SK-N-SH (cell line): ENCODE measurements at regions not wholly inside any gene's neighbourhood (a gene's known extent, or its start where the extent isn't known, plus 50 kb on each side); places are given as distances from the start of the nearest gene placed in this dataset.

Source experiments
- CTCF ChIA-PET: fragments of 300-600, 350-600 bp; formaldehyde crosslinking; extraction: SDS; loops from one replicate; lab custom pipeline; 2021; lab: Yijun Ruan, JAX
- POLR2A ChIA-PET: fragments of 350-600 bp; sonication (Branson Sonifier 250); formaldehyde crosslinking; extraction: SDS; loops from one replicate; lab custom pipeline; 2020; ENCODE audit warnings: antibody characterized with exemption, inconsistent platforms; lab: Yijun Ruan, JAX
- DNase-seq: peaks from one replicate; pipeline ENCODE4 v3.0.0; 2012
- H2AFZ ChIP-seq: fragments of 200-600 bp; sonication (generic); 2 replicates; pipeline ENCODE4 v1.8.1; 2016; ENCODE audit warnings: antibody characterized with exemption, mild to moderate bottlenecking, low read depth
- H3F3A ChIP-seq: fragments of 200-600 bp; sonication (generic); replicated peaks from 2 replicates; pipeline ENCODE3; 2016; ENCODE audit warnings: antibody characterized with exemption, mild to moderate bottlenecking; ENCODE audit not compliant: insufficient read depth
- H3K27ac ChIP-seq, 2 experiments: fragments of 200-500 bp in 1 of 2; fragments of 200-600 bp in 1 of 2; sonication (Bioruptor generic) in 1 of 2; sonication (generic), shearing (Covaris generic) in 1 of 2; 2 replicates each; pipeline versions ENCODE4 v1.5.1 to v1.6.1; 2014 to 2016; ENCODE audit warnings: low read depth in 2 of 2, inconsistent platforms in 1 of 2, low read length in 1 of 2, mild to moderate bottlenecking in 1 of 2, mixed read lengths in 1 of 2
- H3K27me3 ChIP-seq: fragments of 200-600 bp; sonication (generic), shearing (Covaris generic); 2 replicates; pipeline ENCODE4 v1.6.1; 2016; ENCODE audit warnings: mixed run types; ENCODE audit not compliant: insufficient read depth
- H3K36me3 ChIP-seq, 2 experiments: fragments of 200-500 bp in 1 of 2; fragments of 200-600 bp in 1 of 2; sonication (Bioruptor generic) in 1 of 2; sonication (generic) in 1 of 2; replicated peaks in 1 of 2; 2 replicates each; pipeline versions ENCODE3 to v1.5.1; 2014 to 2016; ENCODE audit warnings: low read length in 1 of 2, mild to moderate bottlenecking in 1 of 2; ENCODE audit not compliant: insufficient read depth in 2 of 2, control insufficient read depth in 1 of 2
- H3K4me1 ChIP-seq, 2 experiments: fragments of 200-500 bp in 1 of 2; fragments of 200-600 bp in 1 of 2; sonication (Bioruptor generic) in 1 of 2; sonication (generic), shearing (Covaris generic) in 1 of 2; 2 replicates each; pipeline versions ENCODE4 v1.5.1 to v1.6.1; 2014 to 2016; ENCODE audit warnings: low read depth in 1 of 2, low read length in 1 of 2, mixed run types in 1 of 2; ENCODE audit not compliant: insufficient read depth in 2 of 2, control insufficient read depth in 1 of 2
- H3K4me2 ChIP-seq: fragments of 200-600 bp; sonication (generic), shearing (Covaris generic); 2 replicates; pipeline ENCODE4 v1.6.1; 2017; ENCODE audit warnings: mixed run types
- H3K4me3 ChIP-seq, 2 experiments: fragments of 200-500 bp in 1 of 2; fragments of 200-600 bp in 1 of 2; sonication (Bioruptor generic) in 1 of 2; sonication (generic), shearing (Covaris generic) in 1 of 2; 2 replicates each; pipeline versions ENCODE4 v1.5.1 to v1.8.1; 2014 to 2016; ENCODE audit warnings: low read depth in 2 of 2, inconsistent platforms in 1 of 2, low read length in 1 of 2, mild to moderate bottlenecking in 1 of 2, mixed read lengths in 1 of 2, moderate library complexity in 1 of 2
- H3K79me2 ChIP-seq: fragments of 200-600 bp; sonication (generic); 2 replicates; pipeline ENCODE4 v1.8.1; 2017; ENCODE audit warnings: mild to moderate bottlenecking; ENCODE audit not compliant: insufficient read depth
- H3K9ac ChIP-seq: fragments of 200-600 bp; sonication (generic); 2 replicates; pipeline ENCODE4 v1.6.1; 2017; ENCODE audit warnings: mixed run types
- H3K9me2 ChIP-seq: fragments of 200-600 bp; sonication (generic); 2 replicates; pipeline ENCODE4 v1.6.1; 2017; ENCODE audit warnings: mixed run types
- H3K9me3 ChIP-seq: fragments of 200-600 bp; sonication (generic); 2 replicates; pipeline ENCODE4 v1.6.1; 2017; ENCODE audit warnings: mixed run types, mild to moderate bottlenecking, moderate library complexity
- H4K20me1 ChIP-seq: fragments of 200-600 bp; sonication (generic); 2 replicates; pipeline ENCODE4 v1.6.1; 2017; ENCODE audit warnings: mild to moderate bottlenecking, mixed run types; ENCODE audit not compliant: insufficient read depth
- FOXM1 ChIP-seq: IDR thresholded peaks from 2 replicates; pipeline ENCODE4 v1.4.0; 2012; ENCODE audit warnings: low read depth, mild to moderate bottlenecking
- NFIC ChIP-seq: IDR thresholded peaks from 2 replicates; pipeline ENCODE4 v1.4.0; 2012; ENCODE audit warnings: borderline replicate concordance
- RAD21 ChIP-seq: IDR thresholded peaks from 2 replicates; pipeline ENCODE4 v1.6.1; 2012; ENCODE audit warnings: mild to moderate bottlenecking, low read length
- RXRA ChIP-seq: IDR thresholded peaks from 2 replicates; pipeline ENCODE4 v1.4.0; 2012; ENCODE audit warnings: low read depth, mild to moderate bottlenecking, borderline replicate concordance
- SMC3 ChIP-seq: IDR thresholded peaks from 2 replicates; pipeline ENCODE4 v1.6.1; 2012; ENCODE audit warnings: low read depth, low read length, improper control_type of control experiment
- TAF1 ChIP-seq: IDR thresholded peaks from 2 replicates; pipeline ENCODE4 v1.6.1; 2012; ENCODE audit warnings: low read depth, mild to moderate bottlenecking, low read length, moderate library complexity, borderline replicate concordance
- TCF12 ChIP-seq: IDR thresholded peaks from 2 replicates; pipeline ENCODE4 v1.4.0; 2012
- WGBS: methylation state at CpG from one replicate; pipeline ENCODE4 v1.1.6; 2017; ENCODE audit warnings: low lambda C conversion rate; 5-methylcytosine and 5-hydroxymethylcytosine counted together
- TF ChIP-seq, protein P1 (sequence below): IDR thresholded peaks from 2 replicates; pipeline ENCODE4 v1.4.0; 2012; ENCODE audit warnings: low read depth
- TF ChIP-seq, protein P2 (sequence below): fragments of 150-350 bp; IDR thresholded peaks from 2 replicates; pipeline ENCODE4 v1.6.1; 2016; ENCODE audit warnings: mild to moderate bottlenecking, low read depth, low read length

DNA sequence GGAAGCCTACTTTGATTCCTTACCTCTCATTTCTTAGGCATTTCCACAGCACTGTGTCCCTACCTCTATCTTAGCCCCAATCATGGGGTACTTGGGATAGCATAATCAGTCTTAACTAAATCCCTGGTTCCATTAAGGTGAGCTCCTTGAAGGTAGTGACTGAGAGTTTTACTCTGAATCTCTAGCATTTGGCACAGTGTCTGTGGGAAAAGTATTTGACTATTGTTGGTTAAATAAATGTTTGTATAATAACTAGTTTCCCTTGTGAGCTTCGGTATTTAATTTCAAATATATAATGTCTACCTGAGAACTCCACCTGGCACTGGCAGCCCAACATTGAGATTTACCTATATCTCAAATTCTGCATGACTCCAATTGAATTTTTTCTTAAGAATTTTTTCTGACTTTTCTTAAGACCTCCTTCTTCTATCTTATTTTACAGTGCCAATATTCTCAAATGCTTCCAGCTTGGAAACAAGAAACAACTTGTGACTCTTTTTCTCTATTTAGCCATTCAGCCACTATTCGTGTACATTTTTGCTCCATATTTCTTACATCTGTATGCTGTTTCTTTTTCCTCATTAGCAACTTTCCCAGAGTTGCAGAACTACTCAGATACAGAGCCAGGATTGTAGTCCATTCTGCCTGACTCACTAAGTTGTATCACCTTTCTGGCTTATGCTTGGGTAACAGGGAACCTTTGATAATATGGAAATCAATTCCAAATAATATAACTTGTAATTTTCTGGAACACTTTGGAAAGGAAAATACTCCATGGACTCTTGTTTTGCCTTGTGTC, 214.0 kb upstream of the NT5C1B start:
- WGBS, result 69% methylated on average over 2 of the region's 2 CpGs
- H3K4me3 ChIP-seq, result no peak overlapping the region
- no peak overlapping the region for H3K9ac ChIP-seq
- H4K20me1 ChIP-seq, result no peaks in the 10 kb centered on the region
- CTCF ChIA-PET, result interaction anchor here (1.6 kb wide), 1 partner anchor 283 kb away, joined by 5 read pairs; no protein-coding TSS in a partner anchor
- no peak overlapping the region for H3K27ac ChIP-seq
- no peak overlapping the region for H3K4me2 ChIP-seq
- TF ChIP-seq FOXM1, result no peak
- no peak for TF ChIP-seq RAD21
- TF ChIP-seq, all 33 proteins: peak for 0
- no peaks in the 10 kb centered on the region for H3K9me3 ChIP-seq
- no peaks in the 10 kb centered on the region for H3K4me1 ChIP-seq
- H2AFZ ChIP-seq, result no peak overlapping the region
- no peaks in the 10 kb centered on the region for H3K36me3 ChIP-seq
- POLR2A ChIA-PET, result no interaction called here
- H3F3A ChIP-seq, result no peaks in the 10 kb centered on the region
- no peak for DNase-seq
- H3K79me2 ChIP-seq, result no peaks in the 10 kb centered on the region
- H3K9me2 ChIP-seq, result no peaks in the 10 kb centered on the region
- no peaks in the 10 kb centered on the region for H3K27me3 ChIP-seq

DNA sequence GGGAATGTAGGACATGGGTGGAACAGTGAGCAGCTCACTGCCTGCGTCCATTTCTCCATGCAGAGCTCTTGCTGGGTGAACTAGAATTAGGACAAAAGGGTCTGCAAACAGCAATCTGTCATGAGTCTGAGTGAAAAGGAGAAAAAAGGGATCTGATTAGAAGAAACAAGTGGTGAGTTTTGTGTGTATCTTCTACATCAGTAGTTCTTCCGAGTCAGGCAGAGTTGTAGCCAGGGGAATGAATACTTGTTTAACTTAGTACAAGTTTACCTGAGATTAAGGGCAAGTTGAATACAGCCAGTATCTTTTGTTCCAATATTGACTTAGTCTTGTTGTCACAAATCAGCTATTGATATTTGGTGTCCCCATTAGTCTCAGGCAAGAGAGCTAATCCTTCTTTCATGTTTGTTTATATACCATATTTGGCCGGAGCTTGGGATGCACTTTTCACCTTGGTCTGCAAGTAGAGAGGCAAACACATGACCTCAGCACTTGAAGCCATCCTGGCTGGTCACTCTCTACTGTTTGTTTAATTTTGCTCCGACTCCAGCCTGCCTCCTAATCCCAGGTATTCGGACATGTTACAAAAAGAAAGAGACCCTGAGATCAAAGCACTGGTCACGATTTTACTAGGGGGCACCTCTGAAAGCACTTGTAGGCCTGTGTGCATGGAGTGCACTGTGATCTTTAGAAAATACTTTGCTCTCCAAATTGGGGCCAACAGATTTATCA, 211.0 kb upstream of the NT5C1B start:
- Histone ChIP-seq H3K4me1 (no peaks in the 10 kb centered on the region), H3K36me3 (no peaks in the 10 kb centered on the region), H2AFZ (no peak overlapping the region), H3K27ac (no peak overlapping the region), H3K79me2 (no peaks in the 10 kb centered on the region), H3K27me3 (no peaks in the 10 kb centered on the region), H3K9me2 (no peaks in the 10 kb centered on the region), H3F3A (no peaks in the 10 kb centered on the region), H4K20me1 (no peaks in the 10 kb centered on the region), H3K4me2 (no peak overlapping the region), H3K4me3 (no peak overlapping the region), H3K9ac (no peak overlapping the region), H3K9me3 (no peaks in the 10 kb centered on the region)
- ChIA-PET POLR2A (no interaction called here), CTCF (interaction anchor here (1.0 to 1.1 kb wide), 2 partner anchors 8 to 31 kb away, joined by 3 read pairs; no protein-coding TSS in a partner anchor)
- no peak for DNase-seq
- TF ChIP-seq, protein P1, sequence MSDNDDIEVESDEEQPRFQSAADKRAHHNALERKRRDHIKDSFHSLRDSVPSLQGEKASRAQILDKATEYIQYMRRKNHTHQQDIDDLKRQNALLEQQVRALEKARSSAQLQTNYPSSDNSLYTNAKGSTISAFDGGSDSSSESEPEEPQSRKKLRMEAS, result no peak
- TF ChIP-seq TCF12 (no peak), SMC3 (no peak), RAD21 (no peak), RXRA (no peak), TAF1 (no peak), FOXM1 (no peak), NFIC (no peak)
- TF ChIP-seq, protein P2, sequence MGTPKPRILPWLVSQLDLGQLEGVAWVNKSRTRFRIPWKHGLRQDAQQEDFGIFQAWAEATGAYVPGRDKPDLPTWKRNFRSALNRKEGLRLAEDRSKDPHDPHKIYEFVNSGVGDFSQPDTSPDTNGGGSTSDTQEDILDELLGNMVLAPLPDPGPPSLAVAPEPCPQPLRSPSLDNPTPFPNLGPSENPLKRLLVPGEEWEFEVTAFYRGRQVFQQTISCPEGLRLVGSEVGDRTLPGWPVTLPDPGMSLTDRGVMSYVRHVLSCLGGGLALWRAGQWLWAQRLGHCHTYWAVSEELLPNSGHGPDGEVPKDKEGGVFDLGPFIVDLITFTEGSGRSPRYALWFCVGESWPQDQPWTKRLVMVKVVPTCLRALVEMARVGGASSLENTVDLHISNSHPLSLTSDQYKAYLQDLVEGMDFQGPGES, result no peak
- 83% methylated on average over 6 of the region's 6 CpGs for WGBS
